ENCODE measurements at regions not wholly inside any gene's neighbourhood (a gene's known extent, or its start where the extent isn't known, plus 50 kb on each side); places are given as distances from the start of the nearest gene placed in this dataset.

DNA sequence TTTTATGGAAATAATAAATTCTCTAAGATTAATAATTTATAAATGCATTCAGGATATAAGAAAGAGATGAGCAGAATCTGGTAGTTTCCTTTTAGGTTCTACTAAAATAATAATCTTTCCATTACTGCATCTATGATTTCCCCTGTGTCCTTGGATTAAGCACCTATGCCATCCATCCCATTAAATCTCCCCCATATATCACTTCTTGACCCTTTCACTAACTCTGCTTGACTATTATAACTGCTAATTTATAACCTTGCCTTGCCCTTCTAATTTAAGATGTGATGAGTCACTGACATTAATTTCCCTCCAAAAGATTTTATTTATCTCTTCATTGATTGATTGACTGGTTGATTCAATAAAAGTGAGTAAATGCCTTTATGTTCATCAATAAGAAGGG is 348.3 kb upstream of the LRATD1 start:
- TF ChIP-seq, protein P1, sequence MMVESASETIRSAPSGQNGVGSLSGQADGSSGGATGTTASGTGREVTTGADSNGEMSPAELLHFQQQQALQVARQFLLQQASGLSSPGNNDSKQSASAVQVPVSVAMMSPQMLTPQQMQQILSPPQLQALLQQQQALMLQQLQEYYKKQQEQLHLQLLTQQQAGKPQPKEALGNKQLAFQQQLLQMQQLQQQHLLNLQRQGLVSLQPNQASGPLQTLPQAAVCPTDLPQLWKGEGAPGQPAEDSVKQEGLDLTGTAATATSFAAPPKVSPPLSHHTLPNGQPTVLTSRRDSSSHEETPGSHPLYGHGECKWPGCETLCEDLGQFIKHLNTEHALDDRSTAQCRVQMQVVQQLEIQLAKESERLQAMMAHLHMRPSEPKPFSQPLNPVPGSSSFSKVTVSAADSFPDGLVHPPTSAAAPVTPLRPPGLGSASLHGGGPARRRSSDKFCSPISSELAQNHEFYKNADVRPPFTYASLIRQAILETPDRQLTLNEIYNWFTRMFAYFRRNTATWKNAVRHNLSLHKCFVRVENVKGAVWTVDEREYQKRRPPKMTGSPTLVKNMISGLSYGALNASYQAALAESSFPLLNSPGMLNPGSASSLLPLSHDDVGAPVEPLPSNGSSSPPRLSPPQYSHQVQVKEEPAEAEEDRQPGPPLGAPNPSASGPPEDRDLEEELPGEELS (CRISPR knock-in tag; IDR thresholded peaks at IDR 0.05): no peak
- no peak for TF ChIP-seq NFATC4 (CRISPR knock-in tag; IDR thresholded peaks at IDR 0.05)
- TF ChIP-seq ZNF317 (CRISPR knock-in tag; IDR thresholded peaks at IDR 0.05; ENCODE audit: borderline replicate concordance, low read depth): no peak
- TF ChIP-seq, protein P2, sequence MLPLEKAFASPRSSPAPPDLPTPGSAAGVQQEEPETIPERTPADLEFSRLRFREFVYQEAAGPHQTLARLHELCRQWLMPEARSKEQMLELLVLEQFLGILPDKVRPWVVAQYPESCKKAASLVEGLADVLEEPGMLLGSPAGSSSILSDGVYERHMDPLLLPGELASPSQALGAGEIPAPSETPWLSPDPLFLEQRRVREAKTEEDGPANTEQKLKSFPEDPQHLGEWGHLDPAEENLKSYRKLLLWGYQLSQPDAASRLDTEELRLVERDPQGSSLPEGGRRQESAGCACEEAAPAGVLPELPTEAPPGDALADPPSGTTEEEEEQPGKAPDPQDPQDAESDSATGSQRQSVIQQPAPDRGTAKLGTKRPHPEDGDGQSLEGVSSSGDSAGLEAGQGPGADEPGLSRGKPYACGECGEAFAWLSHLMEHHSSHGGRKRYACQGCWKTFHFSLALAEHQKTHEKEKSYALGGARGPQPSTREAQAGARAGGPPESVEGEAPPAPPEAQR (CRISPR knock-in tag; IDR thresholded peaks at IDR 0.05): no peak
- no peak for TF ChIP-seq TEAD4 (CRISPR knock-in tag; IDR thresholded peaks at IDR 0.05)
- TF ChIP-seq, protein P3, sequence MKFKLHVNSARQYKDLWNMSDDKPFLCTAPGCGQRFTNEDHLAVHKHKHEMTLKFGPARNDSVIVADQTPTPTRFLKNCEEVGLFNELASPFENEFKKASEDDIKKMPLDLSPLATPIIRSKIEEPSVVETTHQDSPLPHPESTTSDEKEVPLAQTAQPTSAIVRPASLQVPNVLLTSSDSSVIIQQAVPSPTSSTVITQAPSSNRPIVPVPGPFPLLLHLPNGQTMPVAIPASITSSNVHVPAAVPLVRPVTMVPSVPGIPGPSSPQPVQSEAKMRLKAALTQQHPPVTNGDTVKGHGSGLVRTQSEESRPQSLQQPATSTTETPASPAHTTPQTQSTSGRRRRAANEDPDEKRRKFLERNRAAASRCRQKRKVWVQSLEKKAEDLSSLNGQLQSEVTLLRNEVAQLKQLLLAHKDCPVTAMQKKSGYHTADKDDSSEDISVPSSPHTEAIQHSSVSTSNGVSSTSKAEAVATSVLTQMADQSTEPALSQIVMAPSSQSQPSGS (CRISPR knock-in tag; IDR thresholded peaks at IDR 0.05; ENCODE audit: borderline replicate concordance, low read depth): no peak
- TF ChIP-seq NFE2L1 (CRISPR knock-in tag; IDR thresholded peaks at IDR 0.05): no peak
- TF ChIP-seq, protein P4, sequence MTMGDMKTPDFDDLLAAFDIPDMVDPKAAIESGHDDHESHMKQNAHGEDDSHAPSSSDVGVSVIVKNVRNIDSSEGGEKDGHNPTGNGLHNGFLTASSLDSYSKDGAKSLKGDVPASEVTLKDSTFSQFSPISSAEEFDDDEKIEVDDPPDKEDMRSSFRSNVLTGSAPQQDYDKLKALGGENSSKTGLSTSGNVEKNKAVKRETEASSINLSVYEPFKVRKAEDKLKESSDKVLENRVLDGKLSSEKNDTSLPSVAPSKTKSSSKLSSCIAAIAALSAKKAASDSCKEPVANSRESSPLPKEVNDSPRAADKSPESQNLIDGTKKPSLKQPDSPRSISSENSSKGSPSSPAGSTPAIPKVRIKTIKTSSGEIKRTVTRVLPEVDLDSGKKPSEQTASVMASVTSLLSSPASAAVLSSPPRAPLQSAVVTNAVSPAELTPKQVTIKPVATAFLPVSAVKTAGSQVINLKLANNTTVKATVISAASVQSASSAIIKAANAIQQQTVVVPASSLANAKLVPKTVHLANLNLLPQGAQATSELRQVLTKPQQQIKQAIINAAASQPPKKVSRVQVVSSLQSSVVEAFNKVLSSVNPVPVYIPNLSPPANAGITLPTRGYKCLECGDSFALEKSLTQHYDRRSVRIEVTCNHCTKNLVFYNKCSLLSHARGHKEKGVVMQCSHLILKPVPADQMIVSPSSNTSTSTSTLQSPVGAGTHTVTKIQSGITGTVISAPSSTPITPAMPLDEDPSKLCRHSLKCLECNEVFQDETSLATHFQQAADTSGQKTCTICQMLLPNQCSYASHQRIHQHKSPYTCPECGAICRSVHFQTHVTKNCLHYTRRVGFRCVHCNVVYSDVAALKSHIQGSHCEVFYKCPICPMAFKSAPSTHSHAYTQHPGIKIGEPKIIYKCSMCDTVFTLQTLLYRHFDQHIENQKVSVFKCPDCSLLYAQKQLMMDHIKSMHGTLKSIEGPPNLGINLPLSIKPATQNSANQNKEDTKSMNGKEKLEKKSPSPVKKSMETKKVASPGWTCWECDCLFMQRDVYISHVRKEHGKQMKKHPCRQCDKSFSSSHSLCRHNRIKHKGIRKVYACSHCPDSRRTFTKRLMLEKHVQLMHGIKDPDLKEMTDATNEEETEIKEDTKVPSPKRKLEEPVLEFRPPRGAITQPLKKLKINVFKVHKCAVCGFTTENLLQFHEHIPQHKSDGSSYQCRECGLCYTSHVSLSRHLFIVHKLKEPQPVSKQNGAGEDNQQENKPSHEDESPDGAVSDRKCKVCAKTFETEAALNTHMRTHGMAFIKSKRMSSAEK (CRISPR knock-in tag; IDR thresholded peaks at IDR 0.05; ENCODE audit: borderline replicate concordance): no peak
- POLR2A ChIA-PET: no interaction called here
- Mint-ChIP-seq H3K4me1 (no peaks in the 10 kb centered on the region), H3K36me3 (no peaks in the 10 kb centered on the region), H3K9me3 (no peaks in the 10 kb centered on the region), H3K27me3 (ENCODE audit: low read depth) (no peaks in the 10 kb centered on the region), H3K27ac (no peak overlapping the region), H3K4me3 (no peak overlapping the region)
- ATAC-seq (no peak), DNase-seq (ENCODE audit: low spot score) (no peak)
- CTCF ChIA-PET: no interaction called here

DNA sequence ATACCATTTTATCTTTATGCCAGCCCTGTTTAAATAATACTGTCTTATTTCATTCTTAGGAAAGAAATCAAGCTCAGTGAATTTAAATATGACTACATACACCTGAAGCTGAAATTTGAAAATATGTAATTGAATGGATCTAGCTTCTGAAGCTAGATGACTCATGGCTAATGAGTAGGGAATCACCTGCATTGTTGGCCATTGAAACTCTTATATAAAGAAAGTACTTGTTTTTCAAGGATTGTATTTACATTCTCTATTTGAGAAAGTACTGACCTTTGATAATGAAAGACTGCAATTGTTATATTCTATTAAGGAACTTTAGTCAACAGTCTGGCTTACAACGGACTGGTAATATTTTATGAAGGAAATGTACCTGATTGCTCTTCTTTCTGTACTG is 346.7 kb upstream of the LRATD1 start:
- ChIA-PET CTCF (no interaction called here), POLR2A (no interaction called here)
- Mint-ChIP-seq H3K27ac (no peak overlapping the region), H3K9me3 (no peaks in the 10 kb centered on the region), H3K4me1 (no peaks in the 10 kb centered on the region), H3K27me3 (ENCODE audit: low read depth) (no peaks in the 10 kb centered on the region), H3K4me3 (no peak overlapping the region), H3K36me3 (no peaks in the 10 kb centered on the region)
- ATAC-seq: no peak
- TF ChIP-seq, protein P5, sequence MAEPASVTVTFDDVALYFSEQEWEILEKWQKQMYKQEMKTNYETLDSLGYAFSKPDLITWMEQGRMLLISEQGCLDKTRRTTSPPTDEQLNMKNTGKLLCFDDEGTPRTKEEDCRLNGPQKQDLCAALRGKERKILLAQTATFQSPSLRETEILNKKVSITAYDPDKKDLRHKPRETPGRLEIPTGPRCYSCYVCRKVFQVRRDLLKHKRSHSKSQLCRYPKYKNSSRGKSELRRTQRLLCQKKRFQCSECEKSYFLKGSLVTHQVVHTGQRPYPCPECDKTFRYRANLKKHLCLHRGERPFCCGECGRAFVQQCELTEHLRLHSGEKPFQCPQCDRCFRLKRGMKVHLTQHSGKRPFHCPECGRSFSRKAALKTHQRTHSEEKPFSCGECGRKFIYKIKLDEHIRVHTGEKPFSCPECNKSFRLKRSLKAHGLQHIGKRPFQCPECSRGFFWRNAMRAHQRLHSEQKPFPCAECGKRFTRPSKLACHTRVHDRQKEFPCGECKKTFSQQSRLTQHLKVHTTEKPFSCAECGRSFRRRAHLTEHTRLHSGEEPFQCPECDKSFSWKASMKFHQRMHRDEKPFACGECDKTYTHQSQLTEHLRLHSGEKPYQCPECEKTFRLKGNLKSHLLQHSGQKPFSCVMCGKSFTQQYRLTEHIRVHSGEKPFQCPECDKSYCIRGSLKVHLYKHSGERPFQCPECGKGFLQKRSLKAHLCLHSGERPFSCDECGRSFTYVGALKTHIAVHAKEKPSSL (CRISPR knock-in tag; conservative IDR thresholded peaks at IDR 0.05): no peak
- TF ChIP-seq SP1 (CRISPR knock-in tag; conservative IDR thresholded peaks at IDR 0.05) (no peak), EMX1 (CRISPR knock-in tag; IDR thresholded peaks at IDR 0.05) (no peak), CREB1 (CRISPR knock-in tag; IDR thresholded peaks at IDR 0.05) (no peak), NR1H2 (CRISPR knock-in tag; IDR thresholded peaks at IDR 0.05) (no peak)
- TF ChIP-seq, protein P6, sequence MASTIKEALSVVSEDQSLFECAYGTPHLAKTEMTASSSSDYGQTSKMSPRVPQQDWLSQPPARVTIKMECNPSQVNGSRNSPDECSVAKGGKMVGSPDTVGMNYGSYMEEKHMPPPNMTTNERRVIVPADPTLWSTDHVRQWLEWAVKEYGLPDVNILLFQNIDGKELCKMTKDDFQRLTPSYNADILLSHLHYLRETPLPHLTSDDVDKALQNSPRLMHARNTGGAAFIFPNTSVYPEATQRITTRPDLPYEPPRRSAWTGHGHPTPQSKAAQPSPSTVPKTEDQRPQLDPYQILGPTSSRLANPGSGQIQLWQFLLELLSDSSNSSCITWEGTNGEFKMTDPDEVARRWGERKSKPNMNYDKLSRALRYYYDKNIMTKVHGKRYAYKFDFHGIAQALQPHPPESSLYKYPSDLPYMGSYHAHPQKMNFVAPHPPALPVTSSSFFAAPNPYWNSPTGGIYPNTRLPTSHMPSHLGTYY (CRISPR knock-in tag; IDR thresholded peaks at IDR 0.05): no peak
- TF ChIP-seq, protein P7, sequence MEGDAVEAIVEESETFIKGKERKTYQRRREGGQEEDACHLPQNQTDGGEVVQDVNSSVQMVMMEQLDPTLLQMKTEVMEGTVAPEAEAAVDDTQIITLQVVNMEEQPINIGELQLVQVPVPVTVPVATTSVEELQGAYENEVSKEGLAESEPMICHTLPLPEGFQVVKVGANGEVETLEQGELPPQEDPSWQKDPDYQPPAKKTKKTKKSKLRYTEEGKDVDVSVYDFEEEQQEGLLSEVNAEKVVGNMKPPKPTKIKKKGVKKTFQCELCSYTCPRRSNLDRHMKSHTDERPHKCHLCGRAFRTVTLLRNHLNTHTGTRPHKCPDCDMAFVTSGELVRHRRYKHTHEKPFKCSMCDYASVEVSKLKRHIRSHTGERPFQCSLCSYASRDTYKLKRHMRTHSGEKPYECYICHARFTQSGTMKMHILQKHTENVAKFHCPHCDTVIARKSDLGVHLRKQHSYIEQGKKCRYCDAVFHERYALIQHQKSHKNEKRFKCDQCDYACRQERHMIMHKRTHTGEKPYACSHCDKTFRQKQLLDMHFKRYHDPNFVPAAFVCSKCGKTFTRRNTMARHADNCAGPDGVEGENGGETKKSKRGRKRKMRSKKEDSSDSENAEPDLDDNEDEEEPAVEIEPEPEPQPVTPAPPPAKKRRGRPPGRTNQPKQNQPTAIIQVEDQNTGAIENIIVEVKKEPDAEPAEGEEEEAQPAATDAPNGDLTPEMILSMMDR (IDR thresholded peaks at IDR 0.05): no peak
- DNase-seq (ENCODE audit: low spot score): no peak

Measured in WTC11 (cell line).